Parathyroid adenoma (tissue), 2 donors: ENCODE measurements at regions not wholly inside any gene's neighbourhood (a gene's known extent, or its start where the extent isn't known, plus 50 kb on each side); places are given as distances from the start of the nearest gene placed in this dataset.
A peak's percentile ranks its signal among the peaks of the same experiment; 100 is the strongest.

Experiments
- H2AFZ ChIP-seq: fragments of 300-600 bp; sonication (generic); one replicate; pipeline ENCODE4 v1.7.0; 2017; ENCODE audit warnings: antibody characterized with exemption, mild to moderate bottlenecking
- H3K27ac ChIP-seq: fragments of 300-600 bp; sonication (generic); one replicate; pipeline ENCODE4 v1.7.0; 2017
- H3K27me3 ChIP-seq: fragments of 300-600 bp; sonication (generic); one replicate; pipeline ENCODE4 v1.7.0; 2017; ENCODE audit warnings: low read length; ENCODE audit not compliant: control insufficient read depth, insufficient read depth
- H3K36me3 ChIP-seq: fragments of 300-600 bp; sonication (generic); one replicate; pipeline ENCODE4 v1.7.0; 2017; ENCODE audit warnings: low read length; ENCODE audit not compliant: control insufficient read depth, insufficient read depth
- H3K4me1 ChIP-seq: fragments of 300-600 bp; sonication (generic); one replicate; pipeline ENCODE4 v1.7.0; 2017; ENCODE audit warnings: control low read depth
- H3K4me2 ChIP-seq: fragments of 300-600 bp; sonication (generic); one replicate; pipeline ENCODE4 v1.7.0; 2017; ENCODE audit warnings: low read length
- H3K4me3 ChIP-seq: fragments of 300-600 bp; sonication (generic); one replicate; pipeline ENCODE4 v1.7.0; 2017; ENCODE audit warnings: low read depth, low read length
- H3K79me2 ChIP-seq: fragments of 300-600 bp; sonication (generic); one replicate; pipeline ENCODE4 v1.7.0; 2017; ENCODE audit warnings: control low read depth
- H3K9ac ChIP-seq: fragments of 300-600 bp; sonication (generic); one replicate; pipeline ENCODE4 v1.7.0; 2017; ENCODE audit warnings: mild to moderate bottlenecking
- H3K9me3 ChIP-seq: fragments of 300-600 bp; sonication (generic); one replicate; pipeline ENCODE4 v1.7.0; 2017; ENCODE audit warnings: low read length; ENCODE audit not compliant: control insufficient read depth
- CTCF ChIP-seq: fragments of 300-600 bp; sonication (generic); IDR thresholded peaks from one replicate; pipeline ENCODE4 v1.7.0; 2017; ENCODE audit warnings: antibody characterized with exemption, mild to moderate bottlenecking
- donor health status: primary hyperparathyroidism.

DNA sequence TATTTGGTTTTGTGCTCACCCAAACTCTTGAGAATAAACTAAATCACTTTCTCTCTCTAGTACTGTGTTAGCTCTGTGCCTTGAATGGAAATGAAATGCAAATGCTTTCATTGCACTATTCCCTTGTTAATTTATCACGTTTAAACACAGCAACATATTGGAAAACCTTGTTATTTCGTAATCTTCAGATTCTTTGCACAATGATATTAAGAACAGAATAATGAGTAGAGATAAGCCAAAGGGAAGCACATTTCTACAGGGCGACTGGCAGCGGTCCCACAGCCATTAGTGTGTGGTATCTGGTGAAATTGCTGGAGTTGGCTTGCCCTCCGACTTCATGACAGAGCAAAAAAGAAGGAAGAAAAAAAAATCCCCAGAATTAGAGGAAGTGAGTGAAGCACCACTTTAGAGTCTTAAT, 166.1 kb upstream of the E2F7 start:
- Histone ChIP-seq H3K9ac (no peak overlapping the region), H3K27me3 (no peaks in the 10 kb centered on the region), H3K4me1 (peaks cover 29% of the 10 kb centered on the region), H3K36me3 (no peaks in the 10 kb centered on the region), H2AFZ (no peak overlapping the region), H3K4me2 (peak overlapping the region; percentile 36), H3K79me2 (no peaks in the 10 kb centered on the region), H3K4me3 (no peak overlapping the region), H3K27ac (no peak overlapping the region), H3K9me3 (no peaks in the 10 kb centered on the region)
- TF ChIP-seq CTCF, result no peak

DNA sequence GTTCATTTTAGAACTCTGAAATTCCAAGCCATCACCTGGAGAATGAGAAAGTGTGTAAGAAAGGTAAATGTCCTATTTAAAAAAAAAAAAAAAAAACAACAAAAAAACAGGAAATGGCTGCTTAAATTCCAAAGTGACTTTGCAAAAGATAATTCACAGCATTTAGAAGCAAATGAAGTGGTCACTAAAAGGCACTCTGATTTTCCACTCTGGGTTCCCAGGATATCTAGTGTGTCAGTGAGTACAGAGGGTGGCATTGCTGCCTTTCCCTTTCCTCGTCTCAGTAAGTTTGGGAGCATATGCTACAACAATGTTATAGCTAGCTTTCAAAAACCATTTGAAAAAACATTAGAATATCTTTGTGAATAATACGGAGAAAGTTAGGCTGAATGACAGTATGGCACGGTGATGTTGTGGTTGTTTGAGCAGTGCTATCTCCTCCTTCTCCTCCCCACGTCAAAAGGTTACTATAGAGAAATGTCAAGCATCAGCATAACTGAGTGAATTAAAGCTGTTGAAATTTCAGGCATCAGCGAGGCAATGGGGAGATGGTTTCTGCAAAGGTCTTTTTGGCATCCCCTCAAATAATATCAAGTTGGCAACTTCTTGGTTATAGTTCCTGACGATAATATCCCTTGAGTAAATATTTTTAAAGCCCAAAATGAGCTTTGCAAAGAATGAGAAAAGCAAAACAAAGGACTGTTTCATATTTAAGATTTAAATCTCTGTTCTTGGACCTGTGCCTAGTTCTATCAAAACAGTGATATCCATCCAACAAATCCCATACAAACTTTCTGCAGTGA, 164.5 kb upstream of the E2F7 start:
- no peak overlapping the region for H3K9ac ChIP-seq
- no peaks in the 10 kb centered on the region for H3K9me3 ChIP-seq
- H3K4me2 ChIP-seq, result peak overlapping the region; percentile 12
- no peak overlapping the region for H3K4me3 ChIP-seq
- TF ChIP-seq CTCF, result no peak
- peaks cover 30% of the 10 kb centered on the region for H3K4me1 ChIP-seq
- peak overlapping the region; percentile 55 for H3K27ac ChIP-seq
- H3K79me2 ChIP-seq, result no peaks in the 10 kb centered on the region
- no peaks in the 10 kb centered on the region for H3K27me3 ChIP-seq
- peak overlapping the region; percentile 12 for H2AFZ ChIP-seq
- no peaks in the 10 kb centered on the region for H3K36me3 ChIP-seq

- Histone ChIP-seq H3K4me3 (peak overlapping the region; percentile 3), H3K27me3 (no peaks in the 10 kb centered on the region), H2AFZ (no peak overlapping the region), H3K4me2 (peak overlapping the region; percentile 21), H3K36me3 (no peaks in the 10 kb centered on the region), H3K9me3 (no peaks in the 10 kb centered on the region), H3K27ac (peak overlapping the region; percentile 55), H3K4me1 (peaks cover 30% of the 10 kb centered on the region), H3K79me2 (no peaks in the 10 kb centered on the region), H3K9ac (no peak overlapping the region)
- TF ChIP-seq CTCF, result no peak
Measured at GRCh38 chr12:77228376-77228775, 163.0 kb upstream of the E2F7 start.

- Histone ChIP-seq H3K36me3 (no peaks in the 10 kb centered on the region), H3K27me3 (no peaks in the 10 kb centered on the region), H2AFZ (no peak overlapping the region), H3K4me2 (no peak overlapping the region), H3K79me2 (no peaks in the 10 kb centered on the region), H3K4me1 (peaks cover 27% of the 10 kb centered on the region), H3K4me3 (no peak overlapping the region), H3K9me3 (no peaks in the 10 kb centered on the region), H3K27ac (no peak overlapping the region), H3K9ac (no peak overlapping the region)
- TF ChIP-seq CTCF, result no peak
Measured at GRCh38 chr12:77226368-77226767, 161.0 kb upstream of the E2F7 start.

GRCh38 chr12:77225373-77225772, 160.0 kb upstream of the E2F7 start:
- no peaks in the 10 kb centered on the region for H3K27me3 ChIP-seq
- no peak overlapping the region for H3K27ac ChIP-seq
- no peak overlapping the region for H2AFZ ChIP-seq
- no peak overlapping the region for H3K4me2 ChIP-seq
- H3K9ac ChIP-seq, result no peak overlapping the region
- peaks cover 27% of the 10 kb centered on the region for H3K4me1 ChIP-seq
- no peaks in the 10 kb centered on the region for H3K79me2 ChIP-seq
- TF ChIP-seq CTCF, result no peak
- no peak overlapping the region for H3K4me3 ChIP-seq
- no peaks in the 10 kb centered on the region for H3K9me3 ChIP-seq
- no peaks in the 10 kb centered on the region for H3K36me3 ChIP-seq
